WTC11 (cell line): ENCODE measurements at regions not wholly inside any gene's neighbourhood (a gene's known extent, or its start where the extent isn't known, plus 50 kb on each side); places are given as distances from the start of the nearest gene placed in this dataset.

ENCODE experiments used
- ATAC-seq: fragments of 200-7000 bp; cut with Tn5 transposase; 2 replicates; pipeline ENCODE4 v1.10.0; 2021; ENCODE audit warnings: mild to moderate bottlenecking, moderate library complexity
- CTCF ChIA-PET: fragments of 300-600 bp; sonication (Branson Sonifier 250); formaldehyde crosslinking; loops from one replicate; lab custom pipeline; 2021; ENCODE audit warnings: antibody characterized with exemption; lab: Charles Lee
- POLR2A ChIA-PET: fragments of 350-600 bp; sonication (Branson Sonifier 250); formaldehyde crosslinking; loops from one replicate; lab custom pipeline; 2021; ENCODE audit warnings: antibody characterized with exemption; lab: Charles Lee
- DNase-seq: peaks from one replicate; pipeline ENCODE4 v3.0.0; 2021; ENCODE audit warnings: low spot score
- H3K27ac Mint-ChIP-seq: 2 replicates; pipeline ENCODE4 v1.8.0; 2021; ENCODE audit warnings: mixed read lengths
- H3K27me3 Mint-ChIP-seq: 2 replicates; pipeline ENCODE4 v1.8.0; 2021; ENCODE audit warnings: low read depth, mild to moderate bottlenecking, moderate library complexity, mixed read lengths
- H3K36me3 Mint-ChIP-seq: 2 replicates; pipeline ENCODE4 v1.8.0; 2021; ENCODE audit warnings: mixed read lengths
- H3K4me1 Mint-ChIP-seq: 2 replicates; pipeline ENCODE4 v1.8.0; 2022; ENCODE audit warnings: mixed read lengths
- H3K4me3 Mint-ChIP-seq: 2 replicates; pipeline ENCODE4 v1.8.0; 2021; ENCODE audit warnings: mild to moderate bottlenecking, moderate library complexity, mixed read lengths
- H3K9me3 Mint-ChIP-seq: 2 replicates; pipeline ENCODE4 v1.8.0; 2021; ENCODE audit warnings: mixed read lengths
- ATF6 ChIP-seq: sonication (generic); formaldehyde crosslinking; IDR thresholded peaks from 2 replicates; pipeline ENCODE4 v1.8.1; 2023; ENCODE audit warnings: mild to moderate bottlenecking, missing genetic modification reagents
- EMX1 ChIP-seq: fragments of 250-450 bp; sonication (Bioruptor Pico); IDR thresholded peaks from 2 replicates; pipeline ENCODE4 v1.8.0; 2021; ENCODE audit warnings: mild to moderate bottlenecking
- ESRRA ChIP-seq: sonication (generic); formaldehyde crosslinking; IDR thresholded peaks from 2 replicates; pipeline ENCODE4 v1.8.1; 2022; ENCODE audit warnings: mild to moderate bottlenecking, missing genetic modification reagents, borderline replicate concordance
- FOXJ3 ChIP-seq: sonication (generic); formaldehyde crosslinking; IDR thresholded peaks from 2 replicates; pipeline ENCODE4 v1.9.0; 2021; ENCODE audit warnings: missing genetic modification reagents, mild to moderate bottlenecking, borderline replicate concordance
- FOXK1 ChIP-seq: sonication (generic); formaldehyde crosslinking; IDR thresholded peaks from 2 replicates; pipeline ENCODE4 v1.8.0; 2022; ENCODE audit warnings: mild to moderate bottlenecking, moderate library complexity, missing genetic modification reagents
- FOXP1 ChIP-seq: sonication (generic); formaldehyde crosslinking; IDR thresholded peaks from 2 replicates; pipeline ENCODE4 v1.8.0; 2022; ENCODE audit warnings: missing genetic modification reagents, mild to moderate bottlenecking, moderate library complexity, borderline replicate concordance
- GABPB1 ChIP-seq: sonication (generic); formaldehyde crosslinking; IDR thresholded peaks from 2 replicates; pipeline ENCODE4 v1.8.1; 2023; ENCODE audit warnings: mild to moderate bottlenecking, missing genetic modification reagents
- MYBL2 ChIP-seq: sonication (generic); formaldehyde crosslinking; IDR thresholded peaks from 2 replicates; pipeline ENCODE4 v1.8.1; 2023; ENCODE audit warnings: mild to moderate bottlenecking, moderate library complexity, missing genetic modification reagents
- TEAD1 ChIP-seq: sonication (generic); formaldehyde crosslinking; IDR thresholded peaks from 2 replicates; pipeline ENCODE4 v1.8.0; 2022; ENCODE audit warnings: mild to moderate bottlenecking, missing genetic modification reagents
- ZNF121 ChIP-seq: sonication (generic); formaldehyde crosslinking; IDR thresholded peaks from 2 replicates; pipeline ENCODE4 v1.8.0; 2023; ENCODE audit warnings: missing genetic modification reagents
- ZNF138 ChIP-seq: sonication (generic); formaldehyde crosslinking; conservative IDR thresholded peaks from 2 replicates; pipeline ENCODE4 v1.8.1; 2022; ENCODE audit warnings: mild to moderate bottlenecking, moderate library complexity, missing genetic modification reagents
- ZNF263 ChIP-seq: sonication (generic); formaldehyde crosslinking; IDR thresholded peaks from 2 replicates; pipeline ENCODE4 v1.8.1; 2022; ENCODE audit warnings: low read depth, mild to moderate bottlenecking, moderate library complexity, missing genetic modification reagents
- ZNF423 ChIP-seq: fragments of 250-450 bp; sonication (Bioruptor Pico); IDR thresholded peaks from 2 replicates; pipeline ENCODE4 v2.1.2; 2022; ENCODE audit warnings: mild to moderate bottlenecking, moderate library complexity
- ZNF532 ChIP-seq: fragments of 250-450 bp; sonication (Bioruptor Pico); IDR thresholded peaks from 2 replicates; pipeline ENCODE4 v1.9.0; 2021; ENCODE audit warnings: mild to moderate bottlenecking, borderline replicate concordance
- TF ChIP-seq, protein P1 (sequence below): sonication (generic); formaldehyde crosslinking; IDR thresholded peaks from 2 replicates; pipeline ENCODE4 v1.8.1; 2023; ENCODE audit warnings: mild to moderate bottlenecking, missing genetic modification reagents, moderate library complexity
- TF ChIP-seq, protein P2 (sequence below): sonication (generic); formaldehyde crosslinking; IDR thresholded peaks from 2 replicates; pipeline ENCODE4 v1.8.0; 2022; ENCODE audit warnings: missing genetic modification reagents
- TF ChIP-seq, protein P3 (sequence below): sonication (generic); formaldehyde crosslinking; IDR thresholded peaks from 2 replicates; pipeline ENCODE4 v1.8.0; 2023; ENCODE audit warnings: mild to moderate bottlenecking, missing genetic modification reagents
- TF ChIP-seq, protein P4 (sequence below): sonication (generic); formaldehyde crosslinking; IDR thresholded peaks from 2 replicates; pipeline ENCODE4 v1.8.0; 2022; ENCODE audit warnings: mild to moderate bottlenecking, missing genetic modification reagents

- TF ChIP-seq, protein P1, sequence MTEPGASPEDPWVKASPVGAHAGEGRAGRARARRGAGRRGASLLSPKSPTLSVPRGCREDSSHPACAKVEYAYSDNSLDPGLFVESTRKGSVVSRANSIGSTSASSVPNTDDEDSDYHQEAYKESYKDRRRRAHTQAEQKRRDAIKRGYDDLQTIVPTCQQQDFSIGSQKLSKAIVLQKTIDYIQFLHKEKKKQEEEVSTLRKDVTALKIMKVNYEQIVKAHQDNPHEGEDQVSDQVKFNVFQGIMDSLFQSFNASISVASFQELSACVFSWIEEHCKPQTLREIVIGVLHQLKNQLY (CRISPR knock-in tag) = no peak
- TF ChIP-seq, protein P2, sequence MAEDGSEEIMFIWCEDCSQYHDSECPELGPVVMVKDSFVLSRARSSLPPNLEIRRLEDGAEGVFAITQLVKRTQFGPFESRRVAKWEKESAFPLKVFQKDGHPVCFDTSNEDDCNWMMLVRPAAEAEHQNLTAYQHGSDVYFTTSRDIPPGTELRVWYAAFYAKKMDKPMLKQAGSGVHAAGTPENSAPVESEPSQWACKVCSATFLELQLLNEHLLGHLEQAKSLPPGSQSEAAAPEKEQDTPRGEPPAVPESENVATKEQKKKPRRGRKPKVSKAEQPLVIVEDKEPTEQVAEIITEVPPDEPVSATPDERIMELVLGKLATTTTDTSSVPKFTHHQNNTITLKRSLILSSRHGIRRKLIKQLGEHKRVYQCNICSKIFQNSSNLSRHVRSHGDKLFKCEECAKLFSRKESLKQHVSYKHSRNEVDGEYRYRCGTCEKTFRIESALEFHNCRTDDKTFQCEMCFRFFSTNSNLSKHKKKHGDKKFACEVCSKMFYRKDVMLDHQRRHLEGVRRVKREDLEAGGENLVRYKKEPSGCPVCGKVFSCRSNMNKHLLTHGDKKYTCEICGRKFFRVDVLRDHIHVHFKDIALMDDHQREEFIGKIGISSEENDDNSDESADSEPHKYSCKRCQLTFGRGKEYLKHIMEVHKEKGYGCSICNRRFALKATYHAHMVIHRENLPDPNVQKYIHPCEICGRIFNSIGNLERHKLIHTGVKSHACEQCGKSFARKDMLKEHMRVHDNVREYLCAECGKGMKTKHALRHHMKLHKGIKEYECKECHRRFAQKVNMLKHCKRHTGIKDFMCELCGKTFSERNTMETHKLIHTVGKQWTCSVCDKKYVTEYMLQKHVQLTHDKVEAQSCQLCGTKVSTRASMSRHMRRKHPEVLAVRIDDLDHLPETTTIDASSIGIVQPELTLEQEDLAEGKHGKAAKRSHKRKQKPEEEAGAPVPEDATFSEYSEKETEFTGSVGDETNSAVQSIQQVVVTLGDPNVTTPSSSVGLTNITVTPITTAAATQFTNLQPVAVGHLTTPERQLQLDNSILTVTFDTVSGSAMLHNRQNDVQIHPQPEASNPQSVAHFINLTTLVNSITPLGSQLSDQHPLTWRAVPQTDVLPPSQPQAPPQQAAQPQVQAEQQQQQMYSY (CRISPR knock-in tag) = no peak
- TF ChIP-seq FOXP1 (no peak), TEAD1 (no peak), FOXJ3 (CRISPR knock-in tag) (no peak), MYBL2 (no peak), ZNF138 (CRISPR knock-in tag) (no peak), ZNF263 (CRISPR knock-in tag) (no peak)
These were observed 325.8 kb downstream of the LMO7 start (continued) for GRCh38 chr13:75961911-75962310.

DNA sequence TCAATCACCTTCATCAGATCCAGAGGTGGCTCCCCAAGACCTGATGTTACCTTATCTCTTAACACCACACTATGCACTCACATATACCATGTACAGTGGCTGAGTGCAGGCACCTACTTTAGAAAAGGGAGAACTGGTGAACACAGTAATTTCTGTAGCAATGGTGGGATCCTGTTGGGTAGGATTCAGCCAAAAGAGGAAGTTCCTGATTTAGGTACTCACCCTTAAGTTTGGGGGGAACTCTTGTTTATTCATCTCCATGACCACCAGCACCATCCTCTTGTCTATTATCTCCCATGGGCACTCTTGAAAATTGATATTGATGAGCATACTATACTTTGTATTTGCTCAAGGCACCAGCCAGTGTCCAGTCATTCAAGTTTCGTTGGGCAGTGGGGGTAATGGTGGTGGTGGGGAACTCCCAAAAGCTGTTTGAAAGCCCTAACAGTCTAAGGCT is 324.4 kb downstream of the LMO7 start:
- no peak for TF ChIP-seq ZNF121 (CRISPR knock-in tag)
- TF ChIP-seq, all 79 proteins: peak for 0
- POLR2A ChIA-PET = no interaction called here
- H3K4me3 Mint-ChIP-seq = no peak overlapping the region
- no peak for ATAC-seq
- CTCF ChIA-PET = no interaction called here
- H3K27me3 Mint-ChIP-seq = no peaks in the 10 kb centered on the region
- no peak for DNase-seq
- no peaks in the 10 kb centered on the region for H3K9me3 Mint-ChIP-seq
- no peaks in the 10 kb centered on the region for H3K36me3 Mint-ChIP-seq
- H3K27ac Mint-ChIP-seq = no peak overlapping the region
- peaks cover 13% of the 10 kb centered on the region for H3K4me1 Mint-ChIP-seq

- H3K27me3 Mint-ChIP-seq = no peaks in the 10 kb centered on the region
- no peak for ATAC-seq
- CTCF ChIA-PET = no interaction called here
- H3K9me3 Mint-ChIP-seq = peaks cover 2% of the 10 kb centered on the region; the same call in 1 of the 2 replicates
- H3K4me3 Mint-ChIP-seq = no peak overlapping the region
- no peak for DNase-seq
- POLR2A ChIA-PET = no interaction called here
- no peaks in the 10 kb centered on the region for H3K36me3 Mint-ChIP-seq
- H3K27ac Mint-ChIP-seq = no peak overlapping the region
- peaks cover 13% of the 10 kb centered on the region for H3K4me1 Mint-ChIP-seq
- TF ChIP-seq ZNF121 (CRISPR knock-in tag) = no peak
- no peak for TF ChIP-seq ATF6 (CRISPR knock-in tag)
- TF ChIP-seq FOXK1 (CRISPR knock-in tag) = no peak
- no peak for TF ChIP-seq ZNF423 (CRISPR knock-in tag)
- TF ChIP-seq ESRRA (CRISPR knock-in tag) = no peak
- no peak for TF ChIP-seq EMX1 (CRISPR knock-in tag)
- no peak for TF ChIP-seq GABPB1 (CRISPR knock-in tag)
- TF ChIP-seq, protein P3, sequence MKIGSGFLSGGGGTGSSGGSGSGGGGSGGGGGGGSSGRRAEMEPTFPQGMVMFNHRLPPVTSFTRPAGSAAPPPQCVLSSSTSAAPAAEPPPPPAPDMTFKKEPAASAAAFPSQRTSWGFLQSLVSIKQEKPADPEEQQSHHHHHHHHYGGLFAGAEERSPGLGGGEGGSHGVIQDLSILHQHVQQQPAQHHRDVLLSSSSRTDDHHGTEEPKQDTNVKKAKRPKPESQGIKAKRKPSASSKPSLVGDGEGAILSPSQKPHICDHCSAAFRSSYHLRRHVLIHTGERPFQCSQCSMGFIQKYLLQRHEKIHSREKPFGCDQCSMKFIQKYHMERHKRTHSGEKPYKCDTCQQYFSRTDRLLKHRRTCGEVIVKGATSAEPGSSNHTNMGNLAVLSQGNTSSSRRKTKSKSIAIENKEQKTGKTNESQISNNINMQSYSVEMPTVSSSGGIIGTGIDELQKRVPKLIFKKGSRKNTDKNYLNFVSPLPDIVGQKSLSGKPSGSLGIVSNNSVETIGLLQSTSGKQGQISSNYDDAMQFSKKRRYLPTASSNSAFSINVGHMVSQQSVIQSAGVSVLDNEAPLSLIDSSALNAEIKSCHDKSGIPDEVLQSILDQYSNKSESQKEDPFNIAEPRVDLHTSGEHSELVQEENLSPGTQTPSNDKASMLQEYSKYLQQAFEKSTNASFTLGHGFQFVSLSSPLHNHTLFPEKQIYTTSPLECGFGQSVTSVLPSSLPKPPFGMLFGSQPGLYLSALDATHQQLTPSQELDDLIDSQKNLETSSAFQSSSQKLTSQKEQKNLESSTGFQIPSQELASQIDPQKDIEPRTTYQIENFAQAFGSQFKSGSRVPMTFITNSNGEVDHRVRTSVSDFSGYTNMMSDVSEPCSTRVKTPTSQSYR = no peak
- TF ChIP-seq, protein P4, sequence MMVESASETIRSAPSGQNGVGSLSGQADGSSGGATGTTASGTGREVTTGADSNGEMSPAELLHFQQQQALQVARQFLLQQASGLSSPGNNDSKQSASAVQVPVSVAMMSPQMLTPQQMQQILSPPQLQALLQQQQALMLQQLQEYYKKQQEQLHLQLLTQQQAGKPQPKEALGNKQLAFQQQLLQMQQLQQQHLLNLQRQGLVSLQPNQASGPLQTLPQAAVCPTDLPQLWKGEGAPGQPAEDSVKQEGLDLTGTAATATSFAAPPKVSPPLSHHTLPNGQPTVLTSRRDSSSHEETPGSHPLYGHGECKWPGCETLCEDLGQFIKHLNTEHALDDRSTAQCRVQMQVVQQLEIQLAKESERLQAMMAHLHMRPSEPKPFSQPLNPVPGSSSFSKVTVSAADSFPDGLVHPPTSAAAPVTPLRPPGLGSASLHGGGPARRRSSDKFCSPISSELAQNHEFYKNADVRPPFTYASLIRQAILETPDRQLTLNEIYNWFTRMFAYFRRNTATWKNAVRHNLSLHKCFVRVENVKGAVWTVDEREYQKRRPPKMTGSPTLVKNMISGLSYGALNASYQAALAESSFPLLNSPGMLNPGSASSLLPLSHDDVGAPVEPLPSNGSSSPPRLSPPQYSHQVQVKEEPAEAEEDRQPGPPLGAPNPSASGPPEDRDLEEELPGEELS = no peak
- TF ChIP-seq ZNF532 (CRISPR knock-in tag) = no peak
These were observed 323.8 kb downstream of the LMO7 start for GRCh38 chr13:75959861-75960481.
